GM23248 (cell line): ENCODE measurements at regions not wholly inside any gene's neighbourhood (a gene's known extent, or its start where the extent isn't known, plus 50 kb on each side); places are given as distances from the start of the nearest gene placed in this dataset.

Experiments
- EZH2 ChIP-seq: fragments of 200-600 bp; sonication (generic); IDR thresholded peaks from 2 replicates; pipeline ENCODE4 v1.6.1; 2018; ENCODE audit warnings: antibody characterized with exemption, mild to moderate bottlenecking; ENCODE audit not compliant: insufficient read depth, poor library complexity, severe bottlenecking
- EZH2phosphoT487 ChIP-seq: fragments of 200-600 bp; sonication (generic); IDR thresholded peaks from 2 replicates; pipeline ENCODE4 v1.6.1; 2018; ENCODE audit warnings: antibody characterized with exemption, moderate library complexity, mild to moderate bottlenecking, low read depth; ENCODE audit not compliant: insufficient read depth

- TF ChIP-seq EZH2, result no peak
- TF ChIP-seq EZH2phosphoT487, result no peak
Observed at GRCh38 chr15:89391685-89392257, 57.1 kb upstream of the POLG start.
